GM18508 (cell line): ENCODE measurements at regions not wholly inside any gene's neighbourhood (a gene's known extent, or its start where the extent isn't known, plus 50 kb on each side); places are given as distances from the start of the nearest gene placed in this dataset.
"Not testable (repeated sequence)": the region's sequence is repeated elsewhere in the genome, so short reads cannot be mapped to it uniquely, and the experiment has no call there.

Experiments used
- ATAC-seq: cut with Tn5 transposase; IDR thresholded peaks from one replicate; pipeline ENCODE4 v1.9.1; 2021; ENCODE audit warnings: moderate number of reproducible peaks; ENCODE audit not compliant: insufficient read depth, unreplicated experiment

DNA sequence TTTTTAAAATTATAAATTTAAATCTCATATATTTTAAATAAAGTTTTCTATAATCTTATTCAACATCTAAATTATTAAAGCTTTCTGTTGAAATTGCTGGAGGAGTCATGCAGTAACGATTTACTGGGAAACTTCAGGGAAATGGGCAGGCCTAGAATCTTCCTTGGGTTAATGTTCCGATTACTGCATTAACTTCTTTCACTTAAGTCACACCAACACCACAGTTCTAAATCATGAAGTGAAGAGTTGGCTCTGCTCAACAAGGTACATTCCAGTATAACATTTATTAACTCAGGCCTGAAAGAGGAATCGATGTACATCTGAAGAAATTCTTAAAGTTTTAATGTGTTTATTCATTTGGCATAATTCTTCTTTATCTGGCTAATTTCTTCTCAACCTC, 244.3 kb downstream of the CCER1 start:
- ATAC-seq: no peak

DNA sequence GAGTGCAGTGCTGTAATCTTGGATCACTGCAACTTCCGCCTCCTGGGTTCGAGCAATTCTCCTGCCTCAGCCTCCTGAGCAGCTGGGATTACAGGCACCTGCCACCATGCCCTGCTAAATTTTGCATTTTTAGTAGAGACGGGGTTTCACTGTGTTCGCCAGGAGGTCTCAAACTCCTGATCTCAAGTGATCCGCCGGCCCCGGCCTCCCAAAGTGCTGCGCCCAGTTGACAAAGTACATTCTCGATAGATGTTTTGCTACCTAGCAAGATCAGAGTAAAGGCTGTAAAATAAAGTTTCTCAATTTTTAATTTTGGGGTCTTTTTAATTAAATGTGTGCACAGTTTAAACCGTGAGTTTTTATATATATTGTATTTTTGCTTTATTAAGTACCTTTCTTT, 248.9 kb downstream of the CCER1 start:
- no peak for ATAC-seq

DNA sequence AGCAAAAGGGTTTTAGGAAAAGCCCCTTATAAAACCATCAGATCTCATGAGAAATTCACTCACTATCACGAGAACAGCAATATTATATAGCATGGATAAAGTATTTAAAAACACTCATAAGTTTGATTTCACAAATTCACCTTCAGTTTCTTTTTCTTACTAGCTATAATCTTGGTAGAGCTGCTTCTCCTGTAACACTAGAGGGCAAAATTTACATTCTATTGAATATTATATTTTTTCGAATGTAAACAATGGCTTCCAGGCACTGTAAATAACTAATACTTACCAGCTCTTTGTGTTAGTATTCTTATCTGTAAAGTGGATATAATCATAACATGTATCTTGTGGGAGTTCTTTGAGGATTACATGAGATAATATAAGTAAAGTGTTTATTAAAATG, 259.6 kb downstream of the CCER1 start:
- no peak for ATAC-seq

DNA sequence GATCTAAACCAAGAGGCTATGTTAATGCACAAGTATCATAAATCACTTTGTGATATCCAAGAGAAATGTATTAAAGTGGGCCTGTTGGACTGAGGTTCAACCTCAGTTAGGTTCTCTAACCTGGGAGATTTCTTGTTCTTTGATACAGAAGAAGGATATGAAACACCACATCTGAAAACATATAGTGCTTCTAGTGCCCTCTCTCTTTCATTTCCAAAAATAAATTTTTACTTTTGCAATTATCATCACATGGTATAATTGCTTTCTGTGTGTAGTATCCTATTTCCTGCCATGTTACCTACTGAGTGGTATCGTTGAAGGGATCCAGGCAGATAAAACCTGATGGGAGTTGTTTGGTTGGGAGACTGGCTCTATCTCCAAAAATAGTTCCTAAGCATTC, 264.9 kb downstream of the CCER1 start:
- ATAC-seq: no peak

DNA sequence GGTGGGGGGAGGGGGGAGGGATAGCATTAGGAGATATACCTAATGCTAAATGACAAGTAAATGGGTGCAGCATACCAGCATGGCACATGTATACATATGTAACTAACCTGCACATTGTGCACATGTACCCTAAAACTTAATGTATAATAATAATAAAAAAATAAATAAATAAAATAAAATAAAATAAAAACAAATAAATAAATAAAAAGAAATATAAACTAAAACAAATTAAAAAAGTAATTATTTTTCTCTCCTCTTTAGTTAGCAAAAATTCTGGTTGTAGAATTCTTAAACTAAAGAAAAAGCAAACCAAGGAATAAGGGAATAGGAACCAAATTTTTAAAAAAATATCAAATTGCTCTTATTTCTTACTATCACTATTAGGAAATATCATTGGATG, 267.3 kb downstream of the CCER1 start:
- ATAC-seq: not testable (repeated sequence)

DNA sequence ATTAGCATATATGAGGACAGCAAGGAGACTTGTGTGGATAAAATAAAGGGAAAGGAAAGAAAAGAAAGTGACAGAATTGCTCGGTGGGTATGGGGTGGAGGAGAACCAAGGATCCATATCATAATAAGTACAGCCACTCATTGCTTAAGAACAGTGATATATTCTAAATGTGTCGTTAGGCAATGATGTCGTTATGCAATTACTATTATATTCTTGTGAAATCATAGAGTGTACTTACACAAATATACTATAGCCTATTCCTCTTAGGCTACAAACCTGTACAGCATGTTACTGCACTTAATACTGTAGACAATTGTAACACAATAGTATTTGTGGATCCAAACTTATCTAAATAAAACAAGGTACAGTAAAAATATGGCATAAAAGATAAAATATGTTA, 271.1 kb downstream of the CCER1 start:
- no peak for ATAC-seq

DNA sequence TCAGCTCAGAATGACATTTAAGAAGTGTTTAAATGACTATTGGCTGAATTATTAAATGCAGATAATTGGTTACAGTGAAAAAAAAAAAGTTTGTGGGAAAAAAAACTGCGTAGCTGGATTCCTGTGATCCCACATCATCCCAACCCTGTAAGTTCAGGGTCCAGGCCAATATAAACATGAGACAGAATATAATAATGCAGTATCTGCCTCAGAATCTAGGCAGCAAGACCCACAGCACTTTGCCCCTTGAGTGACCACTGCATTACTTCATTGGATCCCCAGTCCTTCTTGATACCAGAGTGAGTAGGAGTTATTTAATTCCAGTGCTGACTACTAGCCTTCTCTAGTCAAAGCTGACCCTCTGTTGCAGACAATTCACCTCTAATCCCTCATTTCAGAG, 272.6 kb downstream of the CCER1 start:
- ATAC-seq: no peak

DNA sequence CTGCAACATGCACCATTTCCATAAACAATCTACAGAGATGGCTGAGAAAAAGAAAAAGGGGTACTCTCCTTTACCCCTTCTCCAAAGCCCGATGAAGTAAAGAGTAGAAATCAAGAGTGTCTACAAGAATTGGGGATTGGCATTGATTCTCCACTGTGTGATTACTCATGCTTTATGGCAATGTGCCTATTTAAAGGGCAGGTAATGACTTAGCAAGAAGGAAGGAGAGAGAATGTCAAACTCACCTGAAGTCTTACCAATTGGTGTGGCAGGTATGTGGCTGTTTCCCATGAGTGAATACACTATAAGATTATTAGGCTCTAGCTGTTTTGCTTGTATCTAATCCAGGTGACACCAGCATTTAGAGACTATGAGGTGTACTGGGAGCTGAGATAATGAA, 275.3 kb downstream of the CCER1 start:
- ATAC-seq: no peak

DNA sequence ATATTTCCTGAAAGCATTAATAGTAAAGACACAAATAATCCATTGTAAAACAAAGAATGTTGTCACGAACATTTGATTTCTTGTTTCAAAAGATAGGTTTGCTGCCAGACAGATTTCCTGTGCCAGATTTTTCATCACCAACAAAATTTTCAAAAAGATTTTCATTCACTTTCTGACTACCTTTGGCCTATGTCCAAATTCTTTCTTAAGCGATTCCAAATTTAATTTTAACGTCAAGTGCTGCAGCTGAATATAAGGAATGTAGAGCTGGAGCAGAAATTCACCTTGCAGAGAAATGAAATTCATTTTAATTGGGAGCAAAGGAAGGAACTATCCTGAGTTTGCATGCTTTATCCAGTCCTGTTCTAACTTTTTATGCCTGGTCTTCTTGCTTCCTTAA, 277.4 kb downstream of the CCER1 start:
- no peak for ATAC-seq

DNA sequence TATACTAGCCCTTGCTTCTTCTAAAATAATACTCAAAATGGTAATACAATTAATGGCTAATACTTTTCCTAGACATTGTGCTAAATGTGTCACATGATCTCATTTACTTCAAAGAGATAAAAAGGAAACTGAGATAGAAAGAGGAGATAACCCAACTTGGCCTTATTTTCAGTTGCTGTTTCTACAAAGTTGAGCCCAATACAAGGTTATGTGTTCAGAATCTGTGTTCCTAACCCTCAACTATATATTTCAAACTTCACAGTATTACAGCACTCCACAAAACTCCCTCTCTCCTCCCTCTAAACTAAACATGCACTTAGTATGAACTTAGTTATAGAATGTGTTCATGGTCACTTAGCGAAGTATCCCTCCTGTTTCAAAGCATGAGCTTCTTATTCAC, 277.9 kb downstream of the CCER1 start:
- no peak for ATAC-seq

DNA sequence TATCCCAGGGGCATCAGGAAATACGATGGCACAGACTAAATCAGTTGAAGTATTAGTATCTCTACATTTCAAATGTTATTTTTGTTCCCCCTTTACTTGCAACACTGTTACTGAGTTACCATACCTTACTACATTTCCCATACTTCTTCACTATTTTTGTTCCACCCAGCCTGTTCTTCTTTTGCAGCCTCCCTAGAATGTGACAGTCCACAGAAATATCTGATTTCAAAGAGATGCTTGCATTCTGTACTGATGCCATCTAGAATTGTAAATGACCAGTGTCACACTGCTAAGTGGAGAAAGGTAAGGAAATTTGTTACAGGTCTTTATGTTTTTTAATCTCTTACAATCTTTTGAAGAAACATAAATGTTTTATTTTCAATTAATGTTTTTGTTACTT, 279.9 kb downstream of the CCER1 start:
- no peak for ATAC-seq

DNA sequence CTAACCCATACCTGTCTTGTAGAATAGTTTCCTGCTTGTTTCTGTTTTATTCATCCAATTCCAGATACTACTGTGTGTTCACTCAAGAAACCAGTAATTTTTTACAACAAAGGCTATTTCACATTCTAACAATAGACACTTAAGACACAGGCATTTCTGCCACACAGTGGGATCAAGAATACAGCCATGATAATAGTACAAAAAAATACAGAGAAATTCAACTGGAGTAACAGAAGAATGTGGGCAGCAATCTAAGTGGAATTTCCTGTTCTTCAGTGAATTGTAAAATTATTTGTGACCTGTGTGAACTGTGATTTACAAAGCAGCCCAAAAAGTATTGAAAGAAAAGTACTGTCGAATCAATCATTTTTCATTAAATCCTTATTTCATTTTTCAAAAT, 282.9 kb downstream of the CCER1 start:
- ATAC-seq: no peak

DNA sequence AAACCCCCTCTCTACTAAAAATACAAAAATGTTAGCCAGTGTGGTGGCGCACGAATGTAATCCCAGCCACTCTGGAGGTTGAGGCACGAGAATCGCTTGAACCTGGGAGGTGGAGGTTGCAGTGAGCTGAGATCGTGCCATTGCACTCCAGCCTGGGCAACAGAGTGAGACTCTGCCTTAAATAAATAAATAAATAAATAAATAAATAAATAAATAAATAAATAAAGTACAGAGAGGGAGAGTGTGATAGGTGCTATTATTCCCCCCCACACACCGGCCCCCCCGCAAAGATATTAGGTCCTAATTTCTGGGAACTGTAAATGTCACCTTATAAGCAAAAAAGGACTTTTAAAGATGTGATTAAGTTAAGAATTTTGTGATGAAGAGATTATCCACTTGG, 291.0 kb downstream of the CCER1 start:
- not testable (repeated sequence) for ATAC-seq

DNA sequence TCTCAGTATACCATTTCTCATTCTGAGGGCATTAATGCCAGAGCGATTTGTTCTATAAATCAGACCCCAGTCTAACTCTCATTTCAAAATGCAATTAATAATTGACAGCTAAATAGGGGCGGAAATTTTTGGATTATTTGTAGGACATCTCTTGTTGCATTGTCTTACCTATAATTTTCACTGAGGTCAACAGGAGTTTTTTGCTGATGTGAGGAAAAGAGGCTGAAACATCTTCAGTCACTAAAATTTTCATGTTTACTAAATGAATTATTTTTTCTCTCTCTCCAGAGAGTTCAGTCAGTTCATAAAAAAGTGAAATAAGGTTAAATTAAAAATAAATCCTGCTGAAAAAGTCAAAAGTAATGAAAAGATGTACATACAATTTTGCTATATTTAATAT, 295.9 kb downstream of the CCER1 start:
- no peak for ATAC-seq

DNA sequence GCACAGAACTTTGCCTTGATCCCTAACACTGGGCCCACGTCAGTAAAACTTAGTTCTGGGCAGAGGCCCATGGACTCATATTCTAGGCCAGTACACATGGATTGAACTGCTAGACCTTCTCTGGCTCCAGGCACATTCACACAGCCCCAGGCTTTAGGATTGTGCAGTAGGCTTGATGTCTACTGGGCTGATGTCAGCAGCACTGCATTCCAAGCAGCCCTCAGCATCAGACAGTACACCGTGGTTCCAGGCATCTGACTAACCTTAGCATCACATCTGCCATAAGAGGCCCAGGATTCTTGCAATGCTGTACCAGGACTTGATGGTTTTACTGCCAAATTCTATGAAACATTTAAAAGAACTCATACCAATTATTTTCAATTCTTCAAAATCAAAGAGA, 301.9 kb downstream of the CCER1 start:
- no peak for ATAC-seq

DNA sequence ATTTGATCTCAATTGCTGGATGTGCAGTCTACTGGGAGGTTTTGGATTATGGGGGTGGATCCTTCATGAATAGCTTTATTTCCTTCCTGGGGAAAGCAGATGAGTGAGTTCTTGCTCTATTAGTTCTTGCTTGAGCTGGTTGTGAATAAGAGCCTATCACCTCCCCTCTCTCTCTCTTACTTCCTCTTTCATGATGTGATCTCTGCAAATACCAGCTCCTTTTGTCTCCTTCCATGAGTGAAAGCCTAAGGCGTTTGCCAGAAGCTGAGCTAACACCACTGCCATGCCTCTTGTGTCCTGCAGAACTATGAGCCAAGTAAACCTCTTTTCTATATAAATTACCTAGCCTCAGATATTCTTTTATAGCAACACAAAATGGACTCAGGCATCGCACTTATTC, 302.7 kb downstream of the CCER1 start:
- no peak for ATAC-seq

DNA sequence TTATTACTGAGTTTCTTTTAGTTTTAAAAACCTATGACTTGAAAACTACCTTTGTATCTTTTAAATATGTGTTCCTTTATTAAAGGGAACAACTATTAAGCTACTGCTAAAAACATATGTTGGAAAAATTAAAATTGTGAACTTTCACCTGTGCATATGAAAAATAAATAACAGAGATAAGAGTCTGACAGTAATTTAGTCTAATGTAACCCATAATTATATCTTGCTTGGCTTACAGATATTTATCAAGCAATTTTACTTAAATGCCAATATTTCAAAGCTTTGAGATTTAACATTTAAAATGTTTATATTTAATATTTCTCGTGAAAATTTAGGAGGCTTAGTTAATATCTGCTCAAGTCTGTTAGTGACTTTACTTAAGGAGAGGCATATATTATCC, 309.8 kb downstream of the CCER1 start:
- ATAC-seq: no peak

DNA sequence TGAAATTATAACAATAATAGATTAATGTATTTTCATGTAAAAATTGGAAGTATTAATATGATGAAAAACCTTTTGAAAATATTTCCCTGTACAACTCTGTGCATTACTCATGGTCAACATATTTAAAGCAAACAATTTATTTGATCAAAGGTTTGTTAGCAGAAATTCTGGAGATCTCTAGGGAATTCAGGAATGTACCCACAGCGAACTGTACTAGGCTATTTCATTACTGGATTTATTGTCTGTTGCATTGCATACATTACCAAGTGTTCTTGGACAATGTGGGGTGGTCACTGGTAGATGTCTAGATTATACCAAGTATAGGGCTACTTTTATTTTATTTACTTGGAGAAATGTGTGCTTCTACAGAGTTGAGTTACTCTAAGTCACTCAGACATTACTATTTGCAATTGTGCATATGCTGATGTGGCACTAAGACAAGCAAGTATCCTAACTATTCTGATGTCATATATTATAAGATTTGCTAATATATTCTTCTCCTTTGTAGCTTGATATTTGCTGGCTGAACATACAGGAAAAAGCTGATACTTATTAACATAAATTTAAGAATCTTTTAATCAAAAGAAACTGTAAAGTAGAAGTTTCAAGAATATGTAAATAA, 323.3 kb downstream of the CCER1 start:
- no peak for ATAC-seq

DNA sequence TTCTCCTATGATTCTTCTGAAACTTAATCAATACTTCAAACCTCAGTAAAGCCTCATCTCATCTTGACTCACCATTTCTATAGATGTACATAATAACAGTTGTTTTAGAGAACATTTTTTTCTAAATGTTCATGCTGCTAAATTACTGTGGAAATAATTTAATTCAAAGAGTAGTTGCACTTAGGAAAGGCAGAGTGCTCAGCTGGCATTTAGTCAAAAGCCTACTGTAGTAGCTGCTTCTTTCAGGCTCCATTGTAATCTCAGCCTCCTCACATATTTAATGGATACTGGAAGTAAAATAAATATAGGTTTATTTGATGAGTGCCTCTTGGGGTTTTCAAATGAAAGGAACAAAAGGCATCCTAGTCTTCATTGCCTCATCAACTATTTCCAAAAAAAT, 325.0 kb downstream of the CCER1 start:
- no peak for ATAC-seq

DNA sequence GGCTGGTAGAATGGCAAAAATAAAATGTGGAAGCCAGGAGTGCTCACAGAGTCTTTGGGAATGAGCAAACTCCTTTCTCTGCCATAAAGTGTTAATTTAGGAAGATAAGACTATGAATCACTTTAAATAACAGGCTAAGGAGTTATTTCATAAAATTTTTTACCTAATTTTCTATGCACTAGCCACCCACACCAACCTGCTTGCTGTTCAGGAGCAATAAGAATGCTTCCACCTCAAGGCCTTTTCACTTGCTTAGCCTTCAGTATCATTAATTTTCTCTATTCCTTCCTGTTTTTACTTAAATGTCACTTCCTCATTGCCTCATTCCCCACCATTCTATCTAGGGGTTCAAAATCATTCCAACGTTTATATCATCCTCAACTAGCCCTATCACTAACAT, 326.8 kb downstream of the CCER1 start:
- ATAC-seq: no peak

DNA sequence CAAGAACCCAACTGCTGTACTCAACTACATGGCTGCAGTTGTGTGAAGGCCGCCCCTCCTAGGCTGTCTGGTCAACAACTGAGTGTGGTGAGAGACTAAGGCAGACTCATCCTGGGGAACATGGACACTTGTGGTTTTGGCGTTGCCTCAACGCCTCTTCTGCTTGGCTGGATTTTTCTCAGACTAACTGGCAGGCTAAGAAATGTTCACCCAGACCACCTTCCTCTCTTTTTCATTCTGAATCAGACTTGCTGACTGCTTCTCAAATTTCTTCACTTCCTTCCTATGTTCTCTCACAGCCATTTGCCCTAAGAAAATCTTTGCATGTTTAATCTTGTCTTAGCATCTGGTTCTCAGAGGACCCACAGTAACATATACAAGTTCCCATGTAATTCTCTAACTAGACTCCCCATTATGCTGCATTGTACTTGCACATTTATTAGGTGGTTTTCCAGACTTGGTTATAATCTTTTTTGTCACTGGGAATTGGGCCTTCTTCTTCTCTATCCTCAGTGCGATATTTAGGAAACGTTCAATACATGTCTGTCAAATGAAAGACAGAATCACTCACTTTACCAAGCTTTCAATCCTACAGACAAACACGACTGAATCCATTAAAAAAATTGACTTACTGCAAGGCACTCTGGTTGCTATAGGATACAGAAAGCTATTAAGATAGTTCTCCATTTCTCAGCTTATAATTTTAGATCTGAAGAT, 327.6 kb downstream of the CCER1 start:
- no peak for ATAC-seq

DNA sequence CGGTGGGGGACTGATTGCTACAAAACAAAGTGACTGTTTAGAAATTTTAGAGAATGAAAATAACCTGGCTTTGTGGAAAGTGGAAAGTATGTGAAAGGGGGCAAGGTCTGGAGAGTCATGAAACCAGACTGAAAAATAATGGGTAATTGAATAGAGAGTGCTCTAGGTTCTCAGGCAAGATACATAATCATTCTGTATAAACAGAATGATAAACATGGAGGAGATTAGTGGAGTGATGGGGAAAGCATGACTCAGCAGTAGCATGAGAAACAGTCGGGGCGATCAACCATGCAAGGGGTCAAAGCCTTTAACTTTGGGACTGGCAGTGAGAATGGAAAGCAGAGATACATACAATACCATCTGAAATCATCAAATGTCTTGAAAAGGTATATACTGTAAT, 332.5 kb downstream of the CCER1 start:
- no peak for ATAC-seq
